ENCODE measurements at regions not wholly inside any gene's neighbourhood (a gene's known extent, or its start where the extent isn't known, plus 50 kb on each side); places are given as distances from the start of the nearest gene placed in this dataset.

DNA sequence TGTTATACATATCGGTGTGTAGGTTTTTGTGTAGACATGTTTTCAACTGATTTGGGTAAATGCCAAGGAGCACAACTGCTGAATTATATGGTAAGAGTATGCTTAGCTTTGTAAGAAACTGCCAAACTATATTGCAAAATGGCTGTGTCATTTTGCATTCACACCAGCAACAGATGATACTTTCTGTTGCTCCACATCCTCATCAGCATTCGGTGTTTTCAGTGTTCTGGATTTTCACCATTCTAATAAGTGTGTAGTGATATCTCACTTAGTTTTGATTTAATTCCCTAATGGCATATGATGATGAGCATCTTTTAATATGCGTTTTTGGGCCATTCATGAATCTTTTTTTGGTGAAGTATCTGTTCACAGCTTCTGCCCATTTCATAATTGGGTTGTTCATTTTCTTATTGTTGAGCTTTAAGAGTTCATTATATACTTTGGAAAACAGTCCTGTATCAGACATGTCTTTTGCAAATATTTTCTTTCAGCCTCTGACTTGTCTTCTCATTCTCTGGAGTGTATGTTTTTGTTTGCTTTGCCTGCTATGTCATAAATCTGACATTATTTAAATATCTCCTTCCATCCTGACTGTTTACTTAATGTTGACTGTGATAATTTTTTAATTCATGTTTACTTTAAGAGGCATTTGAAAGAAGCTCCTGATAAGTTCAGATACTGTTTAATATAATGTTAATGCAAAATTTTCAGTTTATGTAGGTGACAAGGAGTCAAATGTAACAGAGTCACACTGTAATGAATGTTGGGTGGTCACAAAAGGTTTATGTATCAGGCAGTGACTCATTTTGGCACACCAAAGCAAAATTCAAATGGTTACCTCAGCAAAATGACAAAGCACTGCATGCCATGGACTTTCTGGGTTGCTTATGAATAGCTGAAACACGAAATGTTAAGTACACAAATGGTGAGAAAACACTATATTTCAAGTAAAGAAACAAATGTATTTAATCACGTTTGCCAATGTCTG lies 181.1 kb upstream of the DAB2 start:
- Histone ChIP-seq H3K36me3 (ENCODE audit: insufficient read depth, low read length) (no peaks in the 10 kb centered on the region), H3K9me3 (ENCODE audit: control insufficient read depth in 1 of 2, low read length in 2 of 2) (no peaks in the 10 kb centered on the region), H3K4me3 (ENCODE audit: low read length in 2 of 2) (no peak overlapping the region), H3K27ac (ENCODE audit: low read depth, low read length) (no peak overlapping the region), H3K27me3 (ENCODE audit: insufficient read depth, low read length) (no peaks in the 10 kb centered on the region), H3K4me1 (ENCODE audit: insufficient read depth, low read length) (no peaks in the 10 kb centered on the region)
- CTCF ChIA-PET (ENCODE audit: partially characterized antibody), result no interaction called here
- DNase-seq, result no peak
- Mint-ChIP-seq H3K9me3 (peaks cover 0 to 1% (median 0%) of the 10 kb centered on the region in 8 donors), H3K36me3 (no peaks in the 10 kb centered on the region), H3K4me3 (no peak overlapping the region), H3K4me1 (no peaks in the 10 kb centered on the region), H3K27ac (no peak overlapping the region), H3K27me3 (peaks cover 0 to 5% of the 10 kb centered on the region in 2 donors)
- POLR2A ChIA-PET (ENCODE audit: partially characterized antibody), result no interaction called here
- intact Hi-C loops (cut with micrococcal nuclease), result no loop called here

DNA sequence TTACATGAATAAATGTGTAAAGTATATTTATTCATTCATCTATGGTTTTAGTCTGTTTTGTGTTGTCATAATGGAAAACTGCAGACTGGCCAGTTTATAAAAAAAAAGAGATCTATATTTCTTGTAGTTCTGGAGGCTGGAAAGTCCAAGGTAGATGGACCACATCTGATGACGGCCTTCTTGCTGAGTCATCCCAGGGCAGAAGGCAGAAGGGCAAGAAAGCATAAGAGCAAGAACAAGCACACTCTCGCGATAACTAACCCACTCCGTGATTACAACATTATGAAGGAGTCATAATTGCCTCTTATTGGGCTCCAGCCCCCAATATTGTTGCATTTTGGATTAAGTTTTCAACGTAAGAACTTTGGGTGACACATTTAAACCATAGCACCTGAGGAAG lies 180.4 kb upstream of the DAB2 start:
- no peak overlapping the region for H3K27ac Mint-ChIP-seq
- Histone ChIP-seq H3K4me3 (ENCODE audit: low read length in 2 of 2) (no peak overlapping the region), H3K4me1 (ENCODE audit: insufficient read depth, low read length) (no peaks in the 10 kb centered on the region), H3K27me3 (ENCODE audit: insufficient read depth, low read length) (no peaks in the 10 kb centered on the region), H3K36me3 (ENCODE audit: insufficient read depth, low read length) (no peaks in the 10 kb centered on the region), H3K9me3 (ENCODE audit: control insufficient read depth in 1 of 2, low read length in 2 of 2) (no peaks in the 10 kb centered on the region), H3K27ac (ENCODE audit: low read depth, low read length) (no peak overlapping the region)
- ChIA-PET CTCF (ENCODE audit: partially characterized antibody) (no interaction called here), POLR2A (ENCODE audit: partially characterized antibody) (no interaction called here)
- H3K9me3 Mint-ChIP-seq, result peaks cover 0 to 1% (median 0%) of the 10 kb centered on the region in 8 donors
- intact Hi-C loops (cut with micrococcal nuclease), result no loop called here
- no peak overlapping the region for H3K4me3 Mint-ChIP-seq
- peaks cover 0 to 5% of the 10 kb centered on the region in 2 donors for H3K27me3 Mint-ChIP-seq
- no peaks in the 10 kb centered on the region for H3K4me1 Mint-ChIP-seq
- DNase-seq, result no peak
- no peaks in the 10 kb centered on the region for H3K36me3 Mint-ChIP-seq

DNA sequence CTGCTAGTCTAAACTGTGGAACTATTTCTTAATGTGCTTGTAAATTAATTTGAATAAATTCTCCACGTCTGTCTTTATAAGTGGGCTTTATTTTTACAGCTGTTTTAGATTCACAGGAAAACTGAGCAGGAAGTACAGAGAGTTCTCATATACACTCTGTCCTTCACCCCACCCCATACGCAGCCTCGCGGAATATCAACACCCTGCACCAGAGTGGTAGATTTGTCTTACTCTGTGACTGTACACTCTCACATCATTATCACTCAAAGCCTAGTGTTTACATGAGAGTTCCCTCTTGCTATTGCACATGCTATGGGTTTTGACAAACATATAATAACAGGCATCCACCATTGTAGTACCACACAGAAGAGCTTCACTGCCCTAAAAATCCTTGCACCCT lies 179.7 kb upstream of the DAB2 start:
- H3K9me3 Mint-ChIP-seq, result peaks cover 0 to 1% (median 0%) of the 10 kb centered on the region in 8 donors
- H3K36me3 Mint-ChIP-seq, result no peaks in the 10 kb centered on the region
- no peaks in the 10 kb centered on the region for H3K27me3 ChIP-seq (ENCODE audit: insufficient read depth, low read length)
- intact Hi-C loops (cut with micrococcal nuclease), result no loop called here
- H3K4me3 Mint-ChIP-seq, result no peak overlapping the region
- POLR2A ChIA-PET (ENCODE audit: partially characterized antibody), result no interaction called here
- H3K4me1 Mint-ChIP-seq, result no peaks in the 10 kb centered on the region
- H3K27ac ChIP-seq (ENCODE audit: low read depth, low read length), result no peak overlapping the region
- CTCF ChIA-PET (ENCODE audit: partially characterized antibody), result no interaction called here
- H3K9me3 ChIP-seq (ENCODE audit: control insufficient read depth in 1 of 2, low read length in 2 of 2), result no peaks in the 10 kb centered on the region
- H3K27ac Mint-ChIP-seq, result no peak overlapping the region
- no peak overlapping the region for H3K4me3 ChIP-seq (ENCODE audit: low read length in 2 of 2)
- H3K36me3 ChIP-seq (ENCODE audit: insufficient read depth, low read length), result no peaks in the 10 kb centered on the region
- no peak for DNase-seq
- no peaks in the 10 kb centered on the region for H3K4me1 ChIP-seq (ENCODE audit: insufficient read depth, low read length)
- H3K27me3 Mint-ChIP-seq, result peaks cover 0 to 3% of the 10 kb centered on the region in 2 donors

DNA sequence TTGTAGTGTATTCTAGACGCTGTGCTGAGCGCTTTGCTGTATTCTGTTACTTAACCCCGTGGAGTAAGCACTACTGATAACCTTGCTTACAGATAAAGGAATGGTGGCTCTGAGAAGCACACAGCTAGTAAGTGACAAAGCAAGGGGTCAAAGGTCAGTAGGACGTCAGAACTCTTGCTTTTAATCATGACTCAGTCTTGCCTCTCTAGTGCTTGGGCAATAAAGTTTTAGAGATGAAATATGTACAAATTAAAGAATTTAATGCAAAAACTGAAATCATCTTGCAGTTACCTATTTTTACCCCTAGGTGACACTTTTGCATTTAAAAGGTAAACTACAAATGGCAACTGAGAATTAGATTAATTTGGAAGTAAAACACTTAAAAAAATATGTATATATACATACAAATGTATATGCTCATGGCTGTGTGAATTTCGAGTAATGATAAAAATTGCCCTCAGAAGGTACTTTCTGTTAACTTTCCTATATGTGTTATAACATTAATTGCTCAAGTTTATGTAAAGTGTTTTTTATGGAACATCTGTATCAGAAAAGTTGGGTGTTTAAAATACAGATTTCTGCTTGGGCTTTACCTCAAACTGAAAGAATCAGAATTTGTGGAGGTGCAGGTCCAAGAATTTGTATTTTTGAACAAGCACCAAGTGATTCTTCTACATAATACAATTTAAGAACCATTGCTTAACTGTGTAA lies 175.1 kb upstream of the DAB2 start:
- Mint-ChIP-seq H3K27me3 (peaks cover 7 to 11% of the 10 kb centered on the region in 2 donors), H3K9me3 (no peaks in the 10 kb centered on the region), H3K36me3 (no peaks in the 10 kb centered on the region), H3K4me3 (no peak overlapping the region), H3K27ac (no peak overlapping the region), H3K4me1 (no peaks in the 10 kb centered on the region)
- POLR2A ChIA-PET (ENCODE audit: partially characterized antibody), result no interaction called here
- H3K4me3 ChIP-seq (ENCODE audit: low read length in 2 of 2), result no peak overlapping the region
- CTCF ChIA-PET (ENCODE audit: partially characterized antibody), result interaction anchor here (1.3 kb wide), 1 partner anchor 10 kb away, joined by 4 read pairs; no protein-coding TSS in a partner anchor
- intact Hi-C loops (cut with micrococcal nuclease), result loop anchor here (1.0 kb wide), 1 partner anchor 1279 kb away; no protein-coding TSS in a partner anchor
- DNase-seq, result peak in 1 of 5 donors; percentile 5
- H3K27me3 ChIP-seq (ENCODE audit: insufficient read depth, low read length), result no peaks in the 10 kb centered on the region
- no peaks in the 10 kb centered on the region for H3K9me3 ChIP-seq (ENCODE audit: control insufficient read depth in 1 of 2, low read length in 2 of 2)
- no peaks in the 10 kb centered on the region for H3K36me3 ChIP-seq (ENCODE audit: insufficient read depth, low read length)
- no peak overlapping the region for H3K27ac ChIP-seq (ENCODE audit: low read depth, low read length)
- no peaks in the 10 kb centered on the region for H3K4me1 ChIP-seq (ENCODE audit: insufficient read depth, low read length)

DNA sequence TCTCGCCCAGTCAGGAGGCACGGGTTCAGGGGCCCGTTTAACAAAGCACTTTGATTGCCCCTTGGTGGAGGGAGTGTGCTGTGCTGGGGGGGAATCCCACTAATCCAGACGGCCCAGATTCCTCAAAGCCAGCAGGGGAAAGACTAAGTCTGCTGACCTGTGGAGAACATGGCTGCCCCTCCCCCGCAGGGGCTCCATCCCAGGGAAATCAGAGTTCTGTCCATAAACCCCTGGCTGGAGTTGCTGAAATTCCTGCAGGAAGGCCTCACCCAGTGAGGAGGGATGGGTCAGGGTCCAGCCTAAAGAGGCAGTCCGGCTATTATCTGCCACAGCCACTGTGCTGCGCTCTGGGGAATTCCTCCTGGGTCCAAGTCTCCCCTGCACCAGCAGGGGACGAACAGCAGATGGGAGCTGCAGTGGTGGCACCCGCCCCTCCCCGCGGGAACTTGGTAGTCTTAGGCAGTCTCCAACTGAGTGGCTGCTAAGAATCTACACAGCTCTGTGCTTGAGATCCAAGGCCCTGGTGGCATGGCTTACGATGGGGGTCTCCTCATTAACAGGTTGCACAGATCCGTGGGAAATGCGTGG lies 174.0 kb upstream of the DAB2 start:
- no peak overlapping the region for H3K27ac Mint-ChIP-seq
- Histone ChIP-seq H3K4me3 (ENCODE audit: low read length in 2 of 2) (no peak overlapping the region), H3K36me3 (ENCODE audit: insufficient read depth, low read length) (no peaks in the 10 kb centered on the region), H3K4me1 (ENCODE audit: insufficient read depth, low read length) (no peaks in the 10 kb centered on the region), H3K27ac (ENCODE audit: low read depth, low read length) (no peak overlapping the region), H3K27me3 (ENCODE audit: insufficient read depth, low read length) (no peaks in the 10 kb centered on the region), H3K9me3 (ENCODE audit: control insufficient read depth in 1 of 2, low read length in 2 of 2) (no peaks in the 10 kb centered on the region)
- ChIA-PET POLR2A (ENCODE audit: partially characterized antibody) (no interaction called here), CTCF (ENCODE audit: partially characterized antibody) (interaction anchor here (1.3 kb wide), 1 partner anchor 9 kb away, joined by 4 read pairs; no protein-coding TSS in a partner anchor)
- no peaks in the 10 kb centered on the region for H3K9me3 Mint-ChIP-seq
- DNase-seq, result no peak
- H3K4me3 Mint-ChIP-seq, result no peak overlapping the region
- intact Hi-C loops (cut with micrococcal nuclease), result no loop called here
- H3K27me3 Mint-ChIP-seq, result peaks cover 7 to 11% of the 10 kb centered on the region in 2 donors
- H3K36me3 Mint-ChIP-seq, result no peaks in the 10 kb centered on the region
- no peaks in the 10 kb centered on the region for H3K4me1 Mint-ChIP-seq

DNA sequence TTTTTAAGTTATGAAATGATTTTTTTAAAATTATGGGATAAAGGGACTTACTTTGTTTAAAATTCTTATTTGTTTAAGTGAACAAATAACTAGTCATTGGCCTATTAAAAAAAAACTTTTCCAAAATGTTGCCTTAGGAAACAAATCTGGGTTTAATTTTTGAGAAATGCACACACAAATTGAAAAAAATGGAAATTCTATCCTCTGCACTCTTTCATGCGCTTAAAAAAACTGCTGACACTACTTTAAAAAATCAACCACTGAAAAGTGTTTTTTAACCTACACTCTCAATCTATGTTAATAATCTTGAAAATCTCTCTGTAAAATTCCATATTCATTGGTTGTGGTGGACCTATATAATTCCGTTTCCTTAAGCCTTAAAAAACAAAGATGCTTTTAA lies 163.4 kb upstream of the DAB2 start:
- Histone ChIP-seq H3K4me3 (ENCODE audit: low read length in 2 of 2) (no peak overlapping the region), H3K9me3 (ENCODE audit: control insufficient read depth in 1 of 2, low read length in 2 of 2) (no peaks in the 10 kb centered on the region), H3K27me3 (ENCODE audit: insufficient read depth, low read length) (no peaks in the 10 kb centered on the region), H3K27ac (ENCODE audit: low read depth, low read length) (no peak overlapping the region), H3K4me1 (ENCODE audit: insufficient read depth, low read length) (no peaks in the 10 kb centered on the region), H3K36me3 (ENCODE audit: insufficient read depth, low read length) (no peaks in the 10 kb centered on the region)
- ChIA-PET CTCF (ENCODE audit: partially characterized antibody) (interaction anchor here (1.1 kb wide), 1 partner anchor 10 kb away, joined by 4 read pairs; no protein-coding TSS in a partner anchor), POLR2A (ENCODE audit: partially characterized antibody) (no interaction called here)
- intact Hi-C loops (cut with micrococcal nuclease), result no loop called here
- H3K4me1 Mint-ChIP-seq, result no peaks in the 10 kb centered on the region
- H3K9me3 Mint-ChIP-seq, result no peaks in the 10 kb centered on the region
- H3K4me3 Mint-ChIP-seq, result no peak overlapping the region
- peaks cover 5 to 10% of the 10 kb centered on the region in 2 donors for H3K27me3 Mint-ChIP-seq
- no peak overlapping the region for H3K27ac Mint-ChIP-seq
- DNase-seq, result no peak
- no peaks in the 10 kb centered on the region for H3K36me3 Mint-ChIP-seq

DNA sequence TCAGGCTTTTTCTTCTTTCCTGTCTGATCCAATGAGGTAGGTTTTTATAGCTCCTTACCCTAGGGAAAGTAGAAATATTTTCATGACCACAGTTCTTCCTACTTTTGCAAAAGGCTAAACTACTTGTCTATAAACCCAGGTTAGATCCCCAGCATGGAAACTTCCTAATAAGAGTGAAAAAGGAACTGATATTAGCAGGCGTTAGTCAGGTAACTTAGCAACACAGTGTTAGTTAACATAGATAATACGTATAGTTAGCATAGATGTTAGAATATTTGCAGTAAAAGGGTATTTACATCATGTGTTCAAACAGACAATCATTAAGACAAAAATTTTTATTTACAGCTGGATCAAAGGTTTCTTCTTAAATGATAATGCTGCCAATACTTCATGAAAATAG lies 162.9 kb upstream of the DAB2 start:
- Mint-ChIP-seq H3K27me3 (peaks cover 5 to 10% of the 10 kb centered on the region in 2 donors), H3K27ac (no peak overlapping the region), H3K36me3 (no peaks in the 10 kb centered on the region), H3K9me3 (no peaks in the 10 kb centered on the region), H3K4me1 (no peaks in the 10 kb centered on the region), H3K4me3 (no peak overlapping the region)
- no peaks in the 10 kb centered on the region for H3K36me3 ChIP-seq (ENCODE audit: insufficient read depth, low read length)
- H3K27me3 ChIP-seq (ENCODE audit: insufficient read depth, low read length), result no peaks in the 10 kb centered on the region
- CTCF ChIA-PET (ENCODE audit: partially characterized antibody), result interaction anchor here (1.1 kb wide), 1 partner anchor 9 kb away, joined by 4 read pairs; no protein-coding TSS in a partner anchor
- intact Hi-C loops (cut with micrococcal nuclease), result no loop called here
- no peak overlapping the region for H3K27ac ChIP-seq (ENCODE audit: low read depth, low read length)
- POLR2A ChIA-PET (ENCODE audit: partially characterized antibody), result no interaction called here
- DNase-seq, result no peak
- H3K4me1 ChIP-seq (ENCODE audit: insufficient read depth, low read length), result no peaks in the 10 kb centered on the region
- no peaks in the 10 kb centered on the region for H3K9me3 ChIP-seq (ENCODE audit: control insufficient read depth in 1 of 2, low read length in 2 of 2)
- no peak overlapping the region for H3K4me3 ChIP-seq (ENCODE audit: low read length in 2 of 2)
